ENCODE measurements at regions not wholly inside any gene's neighbourhood (a gene's known extent, or its start where the extent isn't known, plus 50 kb on each side); places are given as distances from the start of the nearest gene placed in this dataset.

DNA sequence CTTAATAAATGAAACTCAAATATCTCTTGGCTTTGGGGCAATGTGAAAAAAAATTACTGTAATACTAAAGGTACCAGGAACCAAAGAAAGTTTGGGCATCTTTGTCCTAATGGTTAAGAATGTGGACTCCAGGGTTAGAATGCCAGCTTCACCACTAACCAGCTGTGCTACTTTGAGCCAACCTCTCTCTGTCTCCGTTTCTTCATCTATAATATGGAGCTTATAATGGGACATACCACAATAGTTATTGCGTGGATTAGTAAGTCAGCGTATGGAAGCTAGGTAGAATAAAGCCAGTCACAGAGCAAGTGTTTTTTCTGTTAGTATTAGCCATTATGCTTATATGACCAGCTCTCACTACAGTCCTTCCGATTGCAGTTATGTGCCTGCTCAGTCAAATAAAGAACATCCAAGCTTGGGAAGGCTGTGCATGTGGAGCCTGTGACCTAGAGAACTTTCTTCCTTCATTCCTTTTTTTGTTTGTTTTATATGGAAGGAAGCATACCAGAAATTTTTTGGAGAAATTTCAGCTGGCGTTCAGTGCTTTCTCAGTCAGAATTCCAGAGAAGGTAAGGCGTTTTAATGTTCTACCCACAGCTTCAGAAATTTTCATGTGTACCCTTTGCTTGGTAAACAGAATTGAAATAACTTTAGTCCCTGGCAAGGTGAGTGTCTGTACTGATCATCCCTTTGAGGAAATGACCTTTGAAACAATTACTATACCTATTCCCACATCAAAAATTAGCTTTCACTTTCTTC is 114.0 kb upstream of the RND3 start:
- no peak for DNase-seq

DNA sequence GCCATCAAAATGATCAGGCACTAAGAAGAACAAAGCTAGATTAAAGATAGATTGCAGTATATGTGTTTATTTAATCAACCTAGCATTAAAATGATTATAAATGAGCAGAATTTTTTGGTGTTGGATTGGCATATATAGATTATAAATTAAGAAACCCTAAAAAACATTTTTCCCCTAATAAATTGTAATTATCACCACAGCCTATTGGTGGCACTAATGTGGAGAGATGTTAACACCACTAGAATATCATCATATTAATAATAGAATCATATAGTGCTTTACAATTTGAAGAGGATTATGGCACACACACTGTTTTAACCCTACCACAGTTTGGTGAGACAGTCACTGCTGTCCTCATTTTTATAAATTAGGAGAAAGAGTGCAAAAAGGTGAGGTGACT is 112.4 kb upstream of the RND3 start:
- no peak for DNase-seq

DNA sequence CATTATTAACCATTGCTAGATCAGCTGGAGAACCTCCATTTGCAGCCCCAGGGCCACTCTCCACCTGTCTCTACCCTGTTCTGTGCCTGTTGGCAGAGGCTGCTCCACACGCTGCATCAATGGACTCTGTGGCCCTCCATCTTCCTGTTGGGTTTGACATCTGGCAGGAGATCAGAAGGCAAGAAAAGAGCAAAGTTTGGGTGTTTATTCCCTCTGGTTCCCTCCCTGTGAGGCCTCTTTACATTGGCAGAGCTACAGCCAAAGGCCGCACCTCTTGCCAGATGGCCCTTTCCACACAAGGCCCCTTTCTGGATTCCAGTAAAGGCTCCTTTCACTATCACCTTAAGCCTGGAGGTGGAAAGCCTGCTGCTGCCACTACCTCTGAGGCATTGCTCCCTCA is 110.9 kb upstream of the RND3 start:
- no peak for DNase-seq

DNA sequence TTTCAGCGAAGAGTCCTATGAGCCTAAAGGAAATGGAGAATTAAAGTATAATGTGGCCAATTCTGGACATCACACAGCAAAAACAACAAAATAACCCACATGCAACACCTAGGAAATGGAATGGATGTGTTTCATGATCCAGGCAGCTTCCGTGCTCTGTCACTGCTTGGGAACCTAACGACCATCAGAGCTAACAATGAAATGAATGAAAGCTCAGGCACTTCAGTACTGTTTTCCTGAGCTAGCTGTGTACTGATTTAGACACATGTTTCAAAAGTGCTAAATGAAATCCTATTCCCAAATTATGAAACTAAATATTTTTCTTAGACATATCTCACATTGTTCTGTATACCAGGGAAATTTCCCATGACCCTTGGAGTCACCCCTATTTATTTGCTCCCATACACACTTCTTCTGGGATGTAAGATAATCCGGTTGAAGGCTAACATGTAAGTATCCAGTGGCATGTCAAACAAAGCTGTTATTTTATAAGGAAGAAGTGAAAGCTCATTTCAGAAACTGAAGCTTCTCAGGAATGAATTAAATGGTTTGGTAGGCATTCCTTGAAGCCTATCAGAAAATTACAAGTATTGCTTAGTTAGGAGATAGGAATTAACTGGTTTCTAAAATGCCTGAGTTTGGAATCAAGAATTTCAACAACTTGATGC is 108.5 kb upstream of the RND3 start:
- DNase-seq = no peak

DNA sequence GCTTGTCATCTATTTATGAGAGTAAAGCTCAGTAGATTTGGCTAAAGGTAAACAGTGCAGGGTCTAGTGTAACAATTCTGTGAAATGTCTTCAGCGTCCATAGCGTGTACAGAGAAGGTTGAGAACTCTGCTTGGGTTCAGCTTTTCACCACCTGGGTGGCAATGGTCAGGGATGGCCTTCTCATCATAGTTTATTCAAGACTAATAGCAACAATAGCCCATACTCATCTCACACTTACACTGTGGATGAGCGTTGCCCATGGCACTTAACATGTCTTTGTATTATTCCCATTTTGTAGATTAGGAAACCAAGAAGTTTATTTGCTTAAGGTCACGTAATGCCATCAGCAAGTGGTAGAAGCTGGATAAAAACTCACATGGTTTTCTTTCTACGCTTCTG is 106.8 kb upstream of the RND3 start:
- no peak for DNase-seq

DNA sequence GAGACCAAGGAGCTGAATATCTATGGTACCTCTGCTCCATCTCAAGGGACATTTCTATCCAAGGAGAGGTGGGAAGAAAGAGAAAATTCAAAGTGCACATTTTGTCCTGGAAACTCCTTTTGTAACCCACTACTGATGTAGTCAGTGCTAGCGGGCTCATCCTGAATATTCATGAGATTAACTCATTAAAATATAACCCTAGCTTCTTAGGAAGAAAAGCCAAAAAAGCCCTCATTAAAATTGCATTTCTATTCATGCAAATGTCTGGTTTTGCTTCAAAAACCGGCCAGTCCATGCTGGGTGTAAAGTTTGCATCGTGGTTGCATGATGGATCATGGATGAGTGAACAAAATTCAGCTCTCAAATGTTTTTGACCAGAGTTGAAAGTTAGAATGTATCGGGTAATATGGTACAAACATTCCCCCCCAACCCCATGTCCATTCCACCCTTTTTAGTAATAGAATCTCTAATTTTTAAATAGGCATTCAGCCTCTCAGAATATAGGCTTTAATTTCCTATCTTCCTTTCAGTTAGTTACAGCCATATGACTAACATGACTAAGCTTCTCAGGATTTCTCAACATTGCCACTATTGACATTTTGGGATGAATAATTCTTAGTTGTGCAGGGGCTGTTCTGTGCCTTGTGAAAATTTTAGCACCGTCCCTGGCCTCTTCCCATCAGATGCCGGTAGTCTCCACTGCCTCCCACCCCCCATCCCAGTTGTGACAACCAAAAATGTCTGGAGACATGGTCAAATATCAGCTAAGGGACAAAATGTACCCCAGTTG is 104.2 kb upstream of the RND3 start:
- DNase-seq = no peak

DNA sequence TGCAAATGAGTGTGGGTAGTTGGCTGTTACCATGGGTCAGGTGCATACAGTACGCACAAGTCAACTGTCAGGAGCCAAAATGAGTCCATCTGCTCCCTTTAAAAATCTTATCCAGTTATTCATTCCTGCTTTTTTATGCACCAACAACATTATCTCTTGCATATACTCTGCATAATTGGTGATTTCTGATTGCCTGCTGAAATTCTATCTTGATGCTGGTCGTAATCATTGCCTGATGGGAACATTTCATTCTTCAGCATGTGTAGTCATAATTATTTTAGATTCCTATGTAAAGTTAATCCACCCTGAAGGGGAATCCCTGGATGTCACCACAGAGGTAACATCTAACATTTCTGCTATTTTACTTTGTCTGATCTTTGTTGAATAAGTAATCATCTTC is 102.2 kb upstream of the RND3 start:
- DNase-seq = no peak

DNA sequence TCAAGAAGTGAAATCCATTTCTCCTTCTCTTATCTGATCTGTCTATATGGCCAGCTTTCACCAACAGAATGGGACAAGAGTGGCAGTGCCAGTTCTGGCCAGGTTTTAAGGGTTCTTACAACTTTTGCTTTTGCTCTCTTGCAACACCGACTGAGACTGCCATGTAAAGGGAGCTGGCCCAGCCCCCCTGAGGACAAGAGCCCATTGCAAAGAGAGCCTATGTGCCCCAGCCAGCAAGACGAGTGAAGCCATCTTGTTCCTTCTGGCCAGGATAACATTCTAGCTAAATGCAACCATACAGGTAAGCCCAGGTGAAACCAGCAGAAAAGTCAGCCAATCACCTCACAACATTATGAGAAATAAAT is 101.0 kb upstream of the RND3 start:
- no peak for DNase-seq

DNA sequence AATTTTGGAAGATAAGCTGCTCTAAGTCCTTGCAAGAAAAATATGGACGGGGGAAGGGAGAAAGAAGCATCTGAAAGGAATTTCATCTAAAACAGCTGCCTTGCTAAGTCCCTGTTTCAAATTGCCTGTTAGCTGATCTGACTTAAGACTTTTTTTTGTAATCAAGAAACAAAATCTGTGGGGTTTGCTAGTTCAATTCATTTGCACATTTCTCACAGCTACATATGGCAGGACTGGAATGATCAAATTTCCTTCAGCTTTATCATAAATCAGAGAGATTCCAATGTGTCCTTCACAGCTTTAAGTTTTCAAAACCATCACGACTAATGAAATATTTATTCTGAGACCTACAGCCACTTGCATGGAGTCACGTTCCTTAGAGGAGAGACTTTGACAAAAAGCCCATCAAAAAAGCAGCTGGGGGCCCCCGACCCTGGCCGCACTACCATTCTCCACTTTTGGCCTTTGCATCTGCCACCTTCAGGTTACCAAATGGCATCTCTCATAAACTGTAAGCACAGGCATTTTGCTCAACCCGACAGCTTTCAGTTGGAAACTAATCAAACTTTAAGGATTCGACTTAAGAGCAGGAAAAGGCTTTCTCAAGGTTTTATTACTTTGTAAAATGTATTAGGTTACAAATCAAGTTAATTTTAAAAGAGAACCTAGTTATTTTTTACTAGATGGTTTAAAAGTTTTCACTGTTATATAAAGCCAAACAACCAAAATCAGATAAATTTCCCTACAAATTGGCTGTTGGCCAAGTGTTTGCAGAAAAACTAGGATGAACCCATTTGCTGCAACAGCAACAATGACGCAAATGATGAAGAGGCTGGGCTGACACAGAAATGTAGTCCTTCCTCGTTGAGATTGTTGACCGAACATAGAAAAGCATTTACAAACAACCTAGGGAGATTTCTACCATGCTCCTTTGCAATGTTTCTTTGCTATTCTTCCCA is 100.4 kb upstream of the RND3 start:
- no peak for DNase-seq

DNA sequence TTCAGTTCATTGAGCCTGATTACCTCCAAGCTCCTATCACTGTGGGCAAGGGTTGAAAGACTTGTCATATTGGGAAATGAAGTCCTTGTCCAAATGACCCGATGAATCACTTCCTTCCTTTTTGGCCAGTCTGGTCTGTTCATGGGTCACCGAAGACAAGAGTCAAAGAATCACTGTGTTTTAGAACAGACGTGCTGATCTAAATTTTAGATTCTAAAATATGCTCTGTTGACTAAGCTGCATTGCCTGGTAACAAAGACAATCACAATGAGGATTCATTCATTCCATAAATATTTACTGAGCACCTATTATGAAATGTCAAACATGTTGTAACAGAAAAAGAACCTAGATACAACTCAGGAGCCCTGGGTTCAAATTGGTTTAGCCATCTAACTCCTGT is 99.4 kb upstream of the RND3 start:
- no peak for DNase-seq

DNA sequence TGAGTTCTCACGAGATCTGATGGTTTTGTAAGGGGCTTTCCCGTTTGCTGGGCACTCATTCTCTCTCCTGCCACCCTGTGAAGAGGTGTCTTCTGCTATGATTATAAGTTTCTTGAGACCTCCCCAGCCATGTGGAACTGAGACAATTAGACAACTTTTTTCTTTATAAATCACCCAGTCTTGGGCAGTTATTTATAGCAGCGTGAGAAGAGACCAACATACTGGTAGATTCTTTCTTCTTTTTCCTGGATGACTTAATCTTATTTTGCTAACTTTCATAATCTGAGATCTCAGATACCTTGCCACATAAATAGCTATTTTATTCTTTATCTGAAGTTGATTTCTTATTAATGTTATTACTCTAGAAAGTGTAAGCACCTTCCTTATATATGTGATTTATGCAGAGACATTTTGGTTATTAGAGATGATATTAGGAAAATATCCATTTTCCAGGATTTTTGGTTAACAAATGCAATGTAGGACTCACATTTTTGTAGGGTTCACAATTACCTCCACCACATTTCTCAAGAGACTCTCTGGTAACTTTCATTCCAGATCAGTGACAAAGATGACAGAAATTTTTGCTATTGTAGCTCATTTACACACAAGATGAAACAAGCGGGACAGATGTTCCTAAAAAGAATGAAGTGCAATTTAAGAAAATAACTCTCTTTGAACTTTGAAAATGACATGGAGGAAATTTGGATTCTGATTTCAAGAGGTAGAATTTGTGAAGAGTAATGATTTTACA is 97.9 kb upstream of the RND3 start:
- no peak for DNase-seq

DNA sequence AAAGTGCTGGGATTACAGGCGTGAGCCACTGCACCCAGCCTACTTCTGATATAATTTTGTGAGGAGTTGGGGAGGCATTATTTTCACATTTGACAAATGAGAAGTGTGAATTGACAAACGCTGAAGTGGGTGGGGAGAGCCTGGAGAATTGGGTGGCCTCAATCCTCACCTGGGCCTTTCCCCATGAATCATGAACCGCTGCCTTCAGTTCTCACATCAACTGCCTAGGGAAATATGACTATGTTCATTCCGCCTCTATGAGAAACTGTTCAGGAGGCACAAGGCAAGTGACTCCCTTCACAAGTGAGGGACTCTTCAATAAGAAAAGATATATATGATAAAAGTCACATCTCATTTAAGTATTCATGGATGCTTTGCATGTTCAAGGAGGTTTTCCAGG is 96.6 kb upstream of the RND3 start:
- DNase-seq = no peak

DNA sequence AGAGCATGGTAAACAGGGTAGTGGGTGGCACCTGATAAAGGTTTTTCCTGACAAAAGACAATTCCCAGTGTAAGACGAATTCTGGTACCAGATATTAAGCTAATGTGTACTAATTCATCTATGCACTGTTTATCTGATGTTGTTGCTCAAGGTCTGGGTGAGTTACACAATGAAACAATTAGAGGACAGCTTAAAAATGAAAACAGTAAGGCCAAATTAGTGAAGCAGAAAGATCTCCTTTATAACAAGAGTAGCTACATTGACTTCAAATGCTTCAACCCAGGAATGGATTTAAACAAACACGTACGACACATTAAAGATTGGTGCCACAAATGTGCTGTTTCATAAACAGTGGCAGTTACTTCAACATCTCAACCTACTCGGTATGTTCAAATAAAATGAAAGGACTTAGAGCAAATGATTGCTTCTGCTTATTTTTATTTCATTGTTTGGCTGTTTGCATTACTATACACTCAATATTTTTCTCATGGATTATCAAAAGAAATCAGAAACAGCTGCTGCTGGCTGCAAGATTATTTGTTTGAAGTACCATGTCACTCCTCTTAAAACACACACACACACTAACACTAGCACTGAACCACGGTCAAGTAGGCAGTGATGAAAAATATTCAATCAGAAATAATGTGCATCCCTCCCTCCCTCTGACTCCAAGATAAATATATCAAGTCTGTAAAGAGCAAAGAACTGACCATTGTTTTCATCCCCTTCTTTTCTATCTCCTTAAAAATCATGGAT is 94.4 kb upstream of the RND3 start:
- no peak for DNase-seq

DNA sequence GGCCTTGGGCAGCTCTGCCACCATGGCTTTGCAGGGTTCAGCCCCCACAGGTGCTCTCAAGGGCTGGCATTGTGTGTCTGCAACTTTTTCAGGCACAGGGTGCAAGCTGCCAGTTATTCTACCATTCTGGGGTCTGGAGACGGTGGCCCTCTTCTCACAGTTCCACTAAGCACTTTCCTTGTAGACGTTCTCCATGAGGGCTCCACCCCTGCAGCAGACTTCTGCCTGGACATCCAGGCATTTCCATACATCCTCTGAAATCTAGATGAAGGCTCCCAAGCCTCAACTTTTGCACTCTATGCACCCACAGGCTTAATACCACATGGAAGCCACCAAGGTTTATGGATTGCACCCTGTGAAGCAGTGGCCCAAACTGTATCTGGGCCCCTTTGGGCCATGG is 91.0 kb upstream of the RND3 start:
- DNase-seq = no peak

DNA sequence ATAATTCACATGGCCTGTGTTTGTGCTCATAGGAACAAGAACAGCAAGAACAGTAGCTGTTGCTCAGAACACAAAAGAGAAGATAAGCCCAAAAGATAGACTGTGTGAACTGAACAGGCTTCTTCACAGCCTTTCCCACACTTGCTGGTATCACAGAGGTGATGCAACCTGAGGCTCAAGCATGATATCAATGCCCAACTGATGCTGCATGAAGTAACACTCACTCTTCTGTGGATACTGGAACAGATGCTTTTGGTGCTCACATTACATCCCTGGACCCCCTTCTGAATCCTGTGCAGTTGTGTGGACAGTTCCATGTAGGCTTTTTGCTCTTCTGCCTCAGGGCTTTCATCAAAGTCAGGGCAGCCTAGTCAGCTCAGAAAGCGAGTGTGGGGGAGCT is 88.4 kb upstream of the RND3 start:
- no peak for DNase-seq

DNA sequence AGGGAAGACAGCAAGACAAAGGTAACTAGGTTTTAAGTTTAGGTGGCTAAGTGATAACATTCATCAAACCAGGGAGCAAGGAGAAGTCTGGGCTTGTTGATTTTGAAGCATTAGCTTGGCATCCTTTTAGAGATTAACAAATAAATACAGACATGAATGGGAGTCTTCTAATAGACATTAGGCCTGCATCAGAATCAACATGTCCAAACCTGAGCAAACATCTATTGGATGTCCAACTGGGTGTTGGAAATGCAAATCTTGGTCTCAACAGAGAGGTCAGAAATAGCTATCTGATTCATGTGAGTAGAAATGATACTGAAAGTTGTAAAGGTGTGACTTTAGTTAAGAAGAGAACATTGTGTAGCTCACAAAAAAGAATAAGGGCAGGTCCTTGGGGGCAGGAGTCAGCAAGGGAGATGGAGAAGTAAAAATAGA is 85.5 kb upstream of the RND3 start:
- DNase-seq = no peak

DNA sequence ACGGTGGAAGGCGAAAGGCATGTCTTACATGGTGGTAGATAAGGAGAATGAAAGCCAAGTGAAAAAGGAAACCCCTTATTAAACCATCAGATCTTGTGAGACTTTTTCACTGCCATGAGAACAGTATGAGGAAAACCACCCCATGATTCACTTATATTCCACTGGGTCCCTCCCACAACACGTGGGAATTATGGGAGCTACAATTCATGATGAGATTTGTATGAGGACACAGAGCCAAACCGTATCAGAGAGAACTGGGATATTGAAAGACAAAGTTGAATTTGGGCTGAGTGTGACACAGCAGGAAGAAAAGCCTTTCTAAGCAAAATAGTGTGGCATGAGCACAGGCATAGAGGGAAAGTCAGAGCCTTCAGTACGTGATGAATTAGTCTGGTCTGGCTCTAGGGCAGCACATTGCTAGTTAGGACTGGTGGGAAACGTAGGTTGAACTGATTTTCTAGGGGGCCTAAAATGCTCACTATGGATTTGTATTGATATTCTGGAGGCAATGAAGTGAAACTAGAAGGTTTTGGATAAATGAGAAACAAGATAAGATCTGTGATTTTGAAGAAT is 84.8 kb upstream of the RND3 start:
- no peak for DNase-seq

DNA sequence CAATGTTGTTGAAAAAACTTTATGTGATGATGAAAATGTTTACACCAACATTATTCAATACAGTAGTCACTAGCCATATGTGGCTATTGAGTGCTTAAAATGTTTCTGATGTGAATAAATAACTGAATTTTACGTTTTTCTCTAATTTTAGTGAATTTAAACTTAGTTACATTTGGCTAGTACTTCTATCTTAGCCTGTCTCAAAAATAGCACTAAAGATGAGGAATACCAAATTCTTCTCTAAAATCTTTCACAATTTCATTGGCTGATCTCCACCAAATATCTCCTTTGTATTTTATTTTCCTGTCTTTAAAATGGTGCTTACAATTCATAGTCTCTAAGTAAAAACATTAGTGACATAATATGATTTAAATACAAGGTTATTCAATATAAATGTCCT is 83.7 kb upstream of the RND3 start:
- no peak for DNase-seq

DNA sequence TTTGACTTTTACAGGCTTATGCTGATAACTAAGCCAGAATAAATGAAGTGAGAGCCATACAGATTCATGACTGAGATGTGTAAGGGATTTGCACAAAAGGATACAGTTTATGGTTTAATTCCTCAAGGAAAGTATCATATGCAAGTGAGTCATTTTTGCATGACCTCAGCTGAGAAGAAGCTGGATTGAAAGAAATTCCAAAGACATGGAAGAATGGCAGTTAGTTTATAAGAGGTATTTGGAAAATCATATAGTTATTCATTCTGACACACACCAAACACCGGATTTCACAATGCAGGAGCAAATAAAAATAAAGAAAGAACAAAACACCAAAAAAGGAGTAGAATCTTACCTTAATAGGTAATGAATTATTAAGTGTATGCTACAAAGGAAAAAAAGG is 83.2 kb upstream of the RND3 start:
- DNase-seq = no peak

DNA sequence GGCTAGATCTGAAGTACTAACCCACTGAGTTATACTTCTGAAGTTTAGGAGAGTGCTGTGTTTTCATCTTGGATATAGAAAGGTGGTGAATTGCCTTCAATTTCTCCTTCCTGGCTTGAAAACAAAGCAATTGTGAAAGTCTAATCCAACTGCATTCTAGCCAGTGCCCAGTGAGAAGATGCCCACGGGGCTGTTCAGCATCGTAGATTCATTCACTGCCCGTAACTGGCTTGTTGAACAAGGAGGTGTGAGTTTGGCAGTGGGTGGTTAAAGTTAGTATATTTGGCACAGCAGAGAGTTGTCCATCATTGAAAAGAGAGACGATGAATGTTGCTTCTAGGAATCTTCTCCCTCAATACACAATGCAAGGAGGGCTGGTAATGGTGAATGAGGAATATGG is 82.3 kb upstream of the RND3 start:
- no peak for DNase-seq

DNA sequence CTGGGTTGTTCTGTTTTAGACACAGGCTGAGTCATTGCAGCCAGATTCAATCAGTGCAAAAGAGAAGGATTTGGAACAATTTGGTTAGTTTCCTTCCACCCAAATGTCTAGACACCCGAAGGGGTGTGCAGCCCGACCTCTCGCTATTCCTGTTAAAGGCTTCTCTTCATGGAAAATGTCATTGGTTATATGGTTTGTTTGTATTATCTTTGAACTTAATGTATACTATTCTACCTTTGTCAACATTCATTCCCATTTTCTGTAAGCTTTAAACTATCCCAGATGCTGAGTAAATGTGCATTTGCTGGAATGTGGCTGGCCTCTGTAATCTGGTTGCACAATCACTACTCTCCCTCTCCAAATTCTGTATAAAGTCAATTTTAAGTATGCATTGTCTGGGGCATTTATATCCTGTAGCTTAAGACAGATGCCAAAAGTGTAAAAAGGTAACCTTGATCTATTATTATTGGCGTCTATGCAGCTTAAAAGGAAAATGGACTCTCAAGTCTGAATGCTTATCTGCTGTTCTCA is 80.4 kb upstream of the RND3 start:
- no peak for DNase-seq

Data from NCI-H345 (cell line).